ENCODE measurements at regions not wholly inside any gene's neighbourhood (a gene's known extent, or its start where the extent isn't known, plus 50 kb on each side); places are given as distances from the start of the nearest gene placed in this dataset.

GRCh38 chr15:87133704-87134103 is 1054.0 kb downstream of the AGBL1 start:
- no peak for DNase-seq

- no peak for DNase-seq
Observed at GRCh38 chr15:87131067-87131466, 1051.4 kb downstream of the AGBL1 start.

GRCh38 chr15:87129916-87130315 is 1050.2 kb downstream of the AGBL1 start:
- no peak for DNase-seq

GRCh38 chr15:87123676-87124382 is 1044.2 kb downstream of the AGBL1 start:
- no peak for DNase-seq

GRCh38 chr15:87121336-87121735 is 1041.7 kb downstream of the AGBL1 start:
- no peak for DNase-seq

- no peak for DNase-seq
Observed at GRCh38 chr15:87120555-87120954, 1040.9 kb downstream of the AGBL1 start.

GRCh38 chr15:87118846-87119245 is 1039.2 kb downstream of the AGBL1 start:
- no peak for DNase-seq

GRCh38 chr15:87118435-87118834 is 1038.8 kb downstream of the AGBL1 start:
- DNase-seq = no peak

GRCh38 chr15:87115795-87116194 is 1036.1 kb downstream of the AGBL1 start:
- DNase-seq = no peak

- no peak for DNase-seq
Observed at GRCh38 chr15:87099916-87100315, 1020.2 kb downstream of the AGBL1 start.

GRCh38 chr15:87089551-87089950 is 1009.9 kb downstream of the AGBL1 start:
- DNase-seq = no peak

GRCh38 chr15:87083201-87083600 is 1003.5 kb downstream of the AGBL1 start:
- no peak for DNase-seq

GRCh38 chr15:87082581-87082980 is 1002.9 kb downstream of the AGBL1 start:
- DNase-seq = no peak

GRCh38 chr15:87080547-87080946 is 1000.9 kb downstream of the AGBL1 start:
- DNase-seq = no peak

Measured in stimulated activated CD4-positive, alpha-beta T cell treated with anti-CD3 and anti-CD28 coated beads, Interleukin-12 subunit alpha, Interleukin-12 subunit beta, amount 100 ng/mL, for 4 hours (primary cell).